ENCODE measurements at regions not wholly inside any gene's neighbourhood (a gene's known extent, or its start where the extent isn't known, plus 50 kb on each side); places are given as distances from the start of the nearest gene placed in this dataset.

GRCh38 chr2:121072784-121073183, 212.2 kb downstream of the TFCP2L1 start:
- TF ChIP-seq FOXK2 (IDR thresholded peaks at IDR 0.05) (no peak), FOXM1 (IDR thresholded peaks at IDR 0.05; ENCODE audit: borderline replicate concordance) (no peak), SP1 (IDR thresholded peaks at IDR 0.05) (no peak), ZNF384 (IDR thresholded peaks at IDR 0.05) (no peak), BHLHE40 (IDR thresholded peaks at IDR 0.05; ENCODE audit: borderline replicate concordance) (no peak), ARNT (IDR thresholded peaks at IDR 0.05) (no peak), TARDBP (IDR thresholded peaks at IDR 0.05) (no peak), ELF4 (IDR thresholded peaks at IDR 0.05) (no peak), FOXA1 (IDR thresholded peaks at IDR 0.05) (no peak), PKNOX1 (IDR thresholded peaks at IDR 0.05) (no peak), SUZ12 (IDR thresholded peaks at IDR 0.05) (no peak), LEF1 (IDR thresholded peaks at IDR 0.05; ENCODE audit: borderline replicate concordance) (no peak), CTBP1 (IDR thresholded peaks at IDR 0.05; ENCODE audit: borderline replicate concordance) (no peak), HDGF (IDR thresholded peaks at IDR 0.05; ENCODE audit: borderline replicate concordance) (no peak)
